Esophagus squamous epithelium (tissue), 4 donors: ENCODE measurements at regions not wholly inside any gene's neighbourhood (a gene's known extent, or its start where the extent isn't known, plus 50 kb on each side); places are given as distances from the start of the nearest gene placed in this dataset.

ENCODE experiments used
- CTCF ChIP-seq, 6 experiments: fragments of 450-650 bp in 4 of 6; fragments of 200-600 bp in 2 of 6; sonication (generic) in 2 of 6; IDR thresholded peaks; one replicate each; pipeline ENCODE4 v1.5.1; 2016 to 2019; ENCODE audit warnings: antibody characterized with exemption in 6 of 6, mild to moderate bottlenecking in 4 of 6, moderate library complexity in 4 of 6
- POLR2A ChIP-seq, 4 donors: fragments of 450-650 bp; IDR thresholded peaks; one replicate each; pipeline ENCODE4 v1.6.1; 2017; ENCODE audit warnings: antibody characterized with exemption in 4 of 4, mild to moderate bottlenecking in 4 of 4, moderate library complexity in 3 of 4

GRCh38 chr3:194797555-194798250 lies 112.0 kb downstream of the FAM43A start:
- no peak for TF ChIP-seq POLR2A (IDR thresholded peaks at IDR 0.05)
- TF ChIP-seq CTCF (IDR thresholded peaks at IDR 0.05): no peak
